HUES48 (cell line): ENCODE measurements at regions not wholly inside any gene's neighbourhood (a gene's known extent, or its start where the extent isn't known, plus 50 kb on each side); places are given as distances from the start of the nearest gene placed in this dataset.

Experiments used
- H3K27ac ChIP-seq: one replicate; pipeline ENCODE4 v1.7.0; 2013; ENCODE audit warnings: low read depth, low read length, inconsistent platforms
- H3K27me3 ChIP-seq: 2 replicates; pipeline ENCODE4 v1.6.1; 2013; ENCODE audit warnings: mild to moderate bottlenecking, low read length; ENCODE audit not compliant: control insufficient read depth, insufficient read depth
- H3K36me3 ChIP-seq: 2 replicates; pipeline ENCODE4 v1.6.1; 2013; ENCODE audit warnings: low read length; ENCODE audit not compliant: control insufficient read depth, insufficient read depth
- H3K4me1 ChIP-seq: 2 replicates; pipeline ENCODE4 v1.6.1; 2013; ENCODE audit warnings: mild to moderate bottlenecking, low read length; ENCODE audit not compliant: control insufficient read depth, insufficient read depth
- H3K4me3 ChIP-seq: 2 replicates; pipeline ENCODE4 v1.5.1; 2013; ENCODE audit warnings: mild to moderate bottlenecking, low read depth, low read length
- H3K9ac ChIP-seq: 2 replicates; pipeline ENCODE4 v1.6.1; 2013; ENCODE audit warnings: mild to moderate bottlenecking, low read depth, low read length, moderate library complexity
- H3K9me3 ChIP-seq: 2 replicates; pipeline ENCODE4 v1.6.1; 2013; ENCODE audit warnings: low read length; ENCODE audit not compliant: control insufficient read depth, insufficient read depth

- Histone ChIP-seq H3K36me3 (no peaks in the 10 kb centered on the region), H3K9ac (no peak overlapping the region), H3K4me1 (no peaks in the 10 kb centered on the region), H3K4me3 (no peak overlapping the region), H3K27ac (no peak overlapping the region), H3K27me3 (no peaks in the 10 kb centered on the region), H3K9me3 (no peaks in the 10 kb centered on the region)
These were observed 82.6 kb upstream of the ADPGK start for GRCh38 chr15:72866182-72866581.

DNA sequence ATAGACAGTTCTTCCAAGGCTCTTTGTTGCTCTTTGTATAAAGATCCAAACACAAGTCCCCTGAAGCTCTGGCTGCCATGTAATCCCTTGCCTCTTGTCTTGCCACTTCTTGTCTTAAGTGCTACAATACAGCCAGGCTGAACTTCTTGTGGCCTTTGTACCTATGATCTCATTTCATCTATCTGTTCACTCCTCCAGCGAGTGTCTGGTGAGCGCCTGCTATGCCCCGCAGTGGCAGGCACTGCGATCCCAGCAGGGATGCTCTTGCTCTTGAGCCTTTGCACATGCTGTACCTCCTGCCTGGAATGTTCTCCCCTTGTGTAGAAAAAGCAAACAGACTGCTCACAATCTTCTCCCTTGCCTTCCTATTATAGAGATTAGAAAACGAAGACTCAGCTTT lies 81.9 kb upstream of the ADPGK start:
- no peaks in the 10 kb centered on the region for H3K27me3 ChIP-seq
- no peak overlapping the region for H3K4me3 ChIP-seq
- no peaks in the 10 kb centered on the region for H3K9me3 ChIP-seq
- no peaks in the 10 kb centered on the region for H3K4me1 ChIP-seq
- H3K9ac ChIP-seq = no peak overlapping the region
- H3K36me3 ChIP-seq = no peaks in the 10 kb centered on the region
- H3K27ac ChIP-seq = no peak overlapping the region

- H3K36me3 ChIP-seq = no peaks in the 10 kb centered on the region
- H3K9ac ChIP-seq = no peak overlapping the region
These were observed 81.1 kb upstream of the ADPGK start for GRCh38 chr15:72864681-72865080.

DNA sequence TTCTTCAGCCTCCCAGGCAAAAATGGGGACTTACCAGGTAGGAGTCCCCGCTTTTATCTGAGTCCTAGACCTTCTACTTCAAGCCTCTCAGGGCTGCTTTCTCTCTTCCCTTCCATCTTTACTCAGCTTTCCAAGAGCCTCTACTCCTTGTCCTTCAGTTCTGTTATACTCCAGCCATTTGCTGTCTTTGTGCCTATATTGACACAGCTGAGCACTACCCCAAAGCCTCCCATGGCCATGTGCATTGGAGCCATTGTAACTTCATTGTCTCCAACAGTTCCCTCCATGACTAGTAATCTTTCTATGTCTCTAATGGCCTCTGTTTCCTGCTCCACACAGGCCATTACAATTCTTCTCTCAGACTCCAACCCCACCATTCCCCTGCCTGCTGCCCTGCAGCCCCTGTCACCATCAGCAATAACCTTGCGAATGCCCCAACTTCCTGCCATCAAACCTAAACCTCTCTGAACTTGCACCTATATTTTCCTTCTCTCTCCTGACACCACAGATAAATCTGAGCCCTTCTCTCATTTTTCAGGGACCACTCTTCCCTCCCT lies 77.9 kb upstream of the ADPGK start:
- Histone ChIP-seq H3K36me3 (no peaks in the 10 kb centered on the region), H3K27me3 (no peaks in the 10 kb centered on the region), H3K27ac (no peak overlapping the region), H3K4me3 (no peak overlapping the region), H3K9ac (no peak overlapping the region), H3K9me3 (no peaks in the 10 kb centered on the region), H3K4me1 (no peaks in the 10 kb centered on the region)

More at GRCh38 chr15:72864681-72865080, 81.1 kb upstream of the ADPGK start:
- H3K27me3 ChIP-seq = no peaks in the 10 kb centered on the region
- no peak overlapping the region for H3K4me3 ChIP-seq
- no peaks in the 10 kb centered on the region for H3K9me3 ChIP-seq
- H3K27ac ChIP-seq = no peak overlapping the region
- no peaks in the 10 kb centered on the region for H3K4me1 ChIP-seq

GRCh38 chr15:72859757-72860145 lies 76.2 kb upstream of the ADPGK start:
- H3K36me3 ChIP-seq = no peaks in the 10 kb centered on the region
- H3K27me3 ChIP-seq = no peaks in the 10 kb centered on the region
- H3K4me1 ChIP-seq = no peaks in the 10 kb centered on the region
- H3K9ac ChIP-seq = no peak overlapping the region
- no peak overlapping the region for H3K4me3 ChIP-seq
- H3K9me3 ChIP-seq = no peaks in the 10 kb centered on the region
- H3K27ac ChIP-seq = no peak overlapping the region

GRCh38 chr15:72859017-72859756 lies 75.6 kb upstream of the ADPGK start:
- Histone ChIP-seq H3K4me3 (no peak overlapping the region), H3K36me3 (no peaks in the 10 kb centered on the region), H3K9ac (no peak overlapping the region), H3K4me1 (no peaks in the 10 kb centered on the region), H3K27me3 (no peaks in the 10 kb centered on the region), H3K27ac (no peak overlapping the region), H3K9me3 (no peaks in the 10 kb centered on the region)

DNA sequence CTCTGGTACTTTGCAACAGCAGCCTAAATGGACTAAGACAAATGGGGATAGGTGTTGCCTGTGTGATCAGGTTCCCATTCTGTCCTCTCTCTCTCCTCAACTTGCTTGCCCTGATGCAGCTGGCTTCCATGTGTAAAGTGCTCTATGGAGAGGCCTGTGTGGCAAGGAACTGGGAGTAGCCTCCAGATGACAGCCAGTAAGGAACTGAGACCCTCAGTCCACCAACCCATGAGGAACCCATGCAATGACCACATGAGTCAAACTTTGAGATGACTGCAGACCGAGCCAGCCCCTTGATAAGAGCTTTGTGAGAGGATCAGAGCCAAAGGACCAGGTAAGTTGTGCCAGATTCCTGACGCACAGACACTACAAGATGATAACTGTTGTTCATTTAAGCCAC lies 74.6 kb upstream of the ADPGK start:
- Histone ChIP-seq H3K9ac (no peak overlapping the region), H3K27me3 (no peaks in the 10 kb centered on the region), H3K4me3 (no peak overlapping the region), H3K36me3 (no peaks in the 10 kb centered on the region), H3K9me3 (no peaks in the 10 kb centered on the region), H3K4me1 (no peaks in the 10 kb centered on the region), H3K27ac (no peak overlapping the region)

DNA sequence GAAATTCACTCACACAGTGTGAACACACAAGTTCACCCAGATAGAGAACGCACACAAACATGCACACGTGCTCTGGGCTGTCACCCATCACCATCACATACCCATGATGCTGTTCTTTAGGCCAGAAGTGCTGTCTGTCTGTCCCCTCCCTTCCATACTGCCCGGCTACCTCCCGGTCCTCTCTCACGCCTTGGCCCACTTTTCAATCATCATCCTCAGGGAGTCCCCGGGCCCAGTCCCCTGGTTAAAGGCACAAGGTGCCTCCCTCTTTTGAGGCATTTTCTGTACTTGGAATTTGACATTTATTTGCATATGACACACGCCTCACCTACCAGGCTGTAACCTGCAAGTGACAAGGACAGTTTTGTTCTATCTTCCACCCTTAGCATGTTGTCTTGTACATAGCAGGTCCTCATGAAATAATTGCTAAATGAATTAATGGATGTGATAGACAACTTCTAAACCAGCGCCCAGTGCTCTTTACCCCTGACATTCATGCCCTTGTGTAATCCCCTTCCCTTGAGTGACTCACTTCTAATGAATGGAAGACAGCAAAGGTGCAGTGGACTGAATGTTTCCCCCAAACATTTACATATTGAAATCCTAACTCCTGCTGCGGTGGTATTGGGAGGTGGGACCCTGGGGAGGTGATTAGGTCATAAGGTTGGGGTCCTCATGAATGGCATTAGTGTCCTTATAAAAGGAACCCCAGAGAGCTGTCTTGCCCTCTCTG lies 73.9 kb upstream of the ADPGK start:
- Histone ChIP-seq H3K36me3 (no peaks in the 10 kb centered on the region), H3K4me3 (no peak overlapping the region), H3K9me3 (no peaks in the 10 kb centered on the region), H3K9ac (no peak overlapping the region), H3K4me1 (no peaks in the 10 kb centered on the region), H3K27ac (no peak overlapping the region), H3K27me3 (no peaks in the 10 kb centered on the region)

DNA sequence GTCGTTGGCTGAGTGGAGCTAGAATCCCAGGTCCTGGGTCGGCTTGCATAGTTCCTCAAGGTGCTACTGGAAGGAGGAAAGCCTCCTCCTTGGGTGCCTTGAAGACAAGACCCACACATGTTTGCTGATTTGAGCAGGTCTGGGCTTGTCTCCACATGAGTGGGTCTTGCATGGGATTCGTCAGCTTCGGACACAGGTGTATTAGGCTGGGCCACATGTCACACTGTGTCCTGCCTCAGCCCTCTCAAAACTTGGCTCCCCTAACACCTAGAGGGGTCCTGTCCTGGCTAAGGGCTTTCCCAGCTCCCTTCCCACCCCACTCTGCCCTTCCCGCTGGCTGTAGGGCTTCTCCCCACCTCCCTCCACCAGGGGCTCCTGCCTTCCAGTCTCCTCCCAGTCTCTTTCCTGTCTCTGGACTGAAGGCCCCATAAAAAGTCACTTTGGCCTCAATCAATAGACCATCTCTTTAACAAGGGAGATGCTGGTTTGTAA lies 73.0 kb upstream of the ADPGK start:
- no peak overlapping the region for H3K27ac ChIP-seq
- H3K36me3 ChIP-seq = no peaks in the 10 kb centered on the region
- no peaks in the 10 kb centered on the region for H3K4me1 ChIP-seq
- H3K9me3 ChIP-seq = no peaks in the 10 kb centered on the region
- no peaks in the 10 kb centered on the region for H3K27me3 ChIP-seq
- no peak overlapping the region for H3K9ac ChIP-seq
- H3K4me3 ChIP-seq = no peak overlapping the region

DNA sequence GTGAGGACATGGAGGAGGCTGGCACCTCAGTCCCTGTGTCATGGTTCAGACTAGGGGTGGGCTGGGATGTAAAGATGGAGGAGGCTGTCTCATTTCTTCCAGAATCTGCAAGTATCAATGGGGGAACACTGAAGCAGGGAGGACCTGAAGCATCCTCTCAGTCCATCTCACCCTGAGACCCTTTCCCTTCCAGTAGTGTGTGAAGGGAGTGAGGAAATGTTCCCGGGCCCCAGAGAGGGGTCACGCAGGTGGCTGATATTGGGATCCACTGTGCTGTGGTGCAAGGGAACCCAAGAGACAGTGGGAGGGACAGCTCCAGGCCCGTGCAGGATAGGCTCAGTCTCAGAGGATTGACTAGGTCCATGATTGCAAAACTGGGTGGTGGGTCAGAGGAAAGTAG lies 72.2 kb upstream of the ADPGK start:
- H3K27ac ChIP-seq = no peak overlapping the region
- peaks cover 3% of the 10 kb centered on the region; the same call in 1 of the 2 replicates for H3K4me1 ChIP-seq
- no peaks in the 10 kb centered on the region for H3K27me3 ChIP-seq

DNA sequence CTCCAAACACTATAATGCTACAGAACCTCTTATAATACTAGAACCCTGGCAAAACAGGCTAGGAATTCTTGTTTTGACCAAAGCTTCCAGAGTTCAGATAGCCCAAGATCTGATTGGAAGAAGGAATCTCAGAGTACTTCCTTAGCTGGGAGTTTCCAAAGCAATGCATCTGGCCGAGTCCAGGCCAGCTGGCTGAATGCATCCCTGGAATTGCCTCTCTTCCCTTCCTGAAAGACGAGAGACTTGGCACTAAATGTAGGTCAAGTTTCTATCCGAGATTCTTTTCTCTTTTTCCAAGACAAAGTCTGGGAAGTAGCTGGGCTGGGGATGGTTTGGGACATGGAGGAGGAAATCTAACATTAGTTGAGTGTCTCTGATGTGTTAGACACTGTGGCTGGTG lies 68.7 kb upstream of the ADPGK start:
- Histone ChIP-seq H3K9ac (no peak overlapping the region), H3K9me3 (no peaks in the 10 kb centered on the region), H3K4me3 (no peak overlapping the region), H3K4me1 (peaks cover 21% of the 10 kb centered on the region), H3K36me3 (no peaks in the 10 kb centered on the region), H3K27me3 (no peaks in the 10 kb centered on the region), H3K27ac (no peak overlapping the region)

More for the DNA sequence above, 72.2 kb upstream of the ADPGK start:
- Histone ChIP-seq H3K36me3 (no peaks in the 10 kb centered on the region), H3K9me3 (no peaks in the 10 kb centered on the region), H3K4me3 (no peak overlapping the region), H3K9ac (no peak overlapping the region)
